NCI-H146 (cell line): ENCODE measurements at regions not wholly inside any gene's neighbourhood (a gene's known extent, or its start where the extent isn't known, plus 50 kb on each side); places are given as distances from the start of the nearest gene placed in this dataset.

Experiments
- DNase-seq: peaks from one replicate; lab custom pipeline; 2025; lab: John Stamatoyannopoulos, UW

DNA sequence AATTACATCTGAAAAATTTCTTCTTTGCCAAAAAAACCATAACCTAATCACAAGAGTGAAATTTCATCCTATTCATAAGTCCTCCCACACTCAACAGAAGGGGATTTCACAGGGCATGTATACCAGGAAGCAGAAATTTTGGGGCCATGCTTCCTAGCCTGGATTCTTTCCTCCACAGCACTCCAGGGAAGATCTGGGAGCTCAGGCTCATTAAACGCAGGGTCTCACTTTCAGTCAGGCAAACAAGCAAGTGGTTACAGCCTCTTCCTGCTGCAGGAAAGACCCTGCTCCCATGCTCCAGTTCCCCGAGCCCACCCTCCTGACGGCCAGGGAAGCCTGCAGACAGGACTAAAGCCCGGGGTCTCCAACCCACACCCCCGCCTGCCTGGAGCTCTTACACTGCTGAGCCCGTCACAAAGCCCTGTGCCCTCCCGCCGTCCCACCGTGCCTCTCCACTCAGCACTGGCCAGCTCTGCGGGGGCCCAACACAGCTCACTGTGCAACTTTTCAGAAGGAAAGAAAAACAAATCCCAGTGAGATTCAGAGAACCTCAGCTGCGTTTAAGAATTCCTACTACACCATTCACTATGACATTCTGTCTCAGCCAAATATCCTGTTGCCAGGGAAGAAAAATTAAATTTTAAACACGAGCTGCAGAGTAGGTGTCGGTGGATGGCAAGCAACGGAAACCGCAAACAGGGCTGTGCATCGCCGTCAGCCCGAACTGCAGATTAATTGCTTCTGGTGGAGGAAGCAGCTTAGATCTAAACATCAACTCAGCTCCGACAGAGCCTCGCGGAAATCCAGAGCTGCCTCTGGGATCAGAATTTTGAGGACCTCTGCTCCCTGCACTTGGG, 106.7 kb upstream of the SFSWAP start:
- no peak for DNase-seq

DNA sequence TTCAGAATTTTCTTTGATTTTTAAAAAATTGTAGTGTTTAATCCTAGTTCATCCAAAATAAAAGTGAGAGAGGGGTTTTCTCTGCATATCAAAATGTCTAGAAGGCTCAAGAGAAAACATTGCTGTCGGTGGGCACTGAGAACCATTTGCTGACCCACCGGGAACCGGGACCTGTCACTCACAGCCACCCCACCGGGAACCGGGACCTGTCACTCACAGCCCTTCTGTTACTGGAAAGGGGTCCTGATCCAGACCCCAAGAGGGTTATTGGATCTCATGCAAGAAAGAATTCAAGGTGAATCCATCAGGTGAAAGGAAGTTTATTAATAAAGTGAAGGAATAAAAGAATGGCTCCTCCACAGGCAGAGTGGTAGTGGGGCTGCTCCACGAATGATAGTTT, 106.0 kb upstream of the SFSWAP start:
- no peak for DNase-seq

DNA sequence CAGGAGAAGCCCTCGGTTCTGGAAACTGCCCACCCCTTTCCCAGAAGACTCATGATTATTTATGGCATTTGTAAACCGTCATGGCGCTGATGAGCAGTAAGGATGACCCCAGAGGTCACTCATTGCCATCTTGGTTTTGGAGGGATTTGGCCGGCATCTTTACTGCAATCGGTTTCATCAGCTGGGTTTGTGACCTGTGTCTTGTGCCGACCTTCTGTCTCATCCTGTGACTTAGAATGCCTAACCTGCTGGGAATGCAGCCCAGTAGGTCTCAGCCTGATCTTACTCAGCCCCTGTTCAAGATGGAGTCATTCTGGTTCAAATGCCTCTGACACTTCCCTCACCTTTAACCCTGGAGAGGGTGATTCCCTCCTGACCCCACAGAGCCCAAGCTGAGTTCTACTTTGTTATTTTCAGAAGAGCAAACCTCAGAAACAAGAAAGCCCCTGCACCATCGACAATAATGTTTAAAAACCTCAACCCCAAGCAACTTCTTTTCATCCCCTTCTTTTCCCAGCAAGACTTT, 105.5 kb upstream of the SFSWAP start:
- DNase-seq = no peak

DNA sequence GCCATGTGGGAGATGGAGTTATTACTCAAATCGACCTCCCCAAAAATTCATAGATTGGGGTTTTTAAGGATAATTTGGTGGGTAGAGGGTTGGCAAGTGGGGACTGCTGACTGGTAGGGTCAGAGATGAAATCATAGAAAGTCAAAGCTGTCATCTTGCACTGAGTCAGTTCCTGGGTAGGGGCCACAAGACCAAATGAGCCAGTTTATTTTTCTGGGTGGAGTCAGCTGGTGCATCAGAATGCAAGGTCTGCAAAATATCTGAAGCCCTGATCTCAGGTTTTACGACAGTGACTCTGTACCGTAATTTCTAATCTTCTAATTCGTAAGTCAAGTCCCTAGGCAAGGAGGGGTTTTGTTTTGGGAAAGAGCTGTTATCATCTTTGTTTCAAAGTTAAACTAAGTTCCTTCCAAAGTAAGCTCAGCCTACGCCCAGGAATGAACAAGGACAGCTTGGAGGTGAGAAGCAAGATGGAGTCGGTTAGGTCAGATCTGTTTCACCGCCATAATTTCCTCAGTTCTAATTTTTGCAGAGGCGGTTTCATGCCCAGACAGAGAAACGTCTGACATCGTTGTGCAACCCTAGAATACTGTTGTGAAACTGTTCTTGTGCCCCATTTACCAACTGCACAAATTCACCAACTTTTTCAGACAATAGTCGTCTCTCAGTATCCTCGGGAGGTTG, 104.5 kb upstream of the SFSWAP start:
- DNase-seq = no peak

DNA sequence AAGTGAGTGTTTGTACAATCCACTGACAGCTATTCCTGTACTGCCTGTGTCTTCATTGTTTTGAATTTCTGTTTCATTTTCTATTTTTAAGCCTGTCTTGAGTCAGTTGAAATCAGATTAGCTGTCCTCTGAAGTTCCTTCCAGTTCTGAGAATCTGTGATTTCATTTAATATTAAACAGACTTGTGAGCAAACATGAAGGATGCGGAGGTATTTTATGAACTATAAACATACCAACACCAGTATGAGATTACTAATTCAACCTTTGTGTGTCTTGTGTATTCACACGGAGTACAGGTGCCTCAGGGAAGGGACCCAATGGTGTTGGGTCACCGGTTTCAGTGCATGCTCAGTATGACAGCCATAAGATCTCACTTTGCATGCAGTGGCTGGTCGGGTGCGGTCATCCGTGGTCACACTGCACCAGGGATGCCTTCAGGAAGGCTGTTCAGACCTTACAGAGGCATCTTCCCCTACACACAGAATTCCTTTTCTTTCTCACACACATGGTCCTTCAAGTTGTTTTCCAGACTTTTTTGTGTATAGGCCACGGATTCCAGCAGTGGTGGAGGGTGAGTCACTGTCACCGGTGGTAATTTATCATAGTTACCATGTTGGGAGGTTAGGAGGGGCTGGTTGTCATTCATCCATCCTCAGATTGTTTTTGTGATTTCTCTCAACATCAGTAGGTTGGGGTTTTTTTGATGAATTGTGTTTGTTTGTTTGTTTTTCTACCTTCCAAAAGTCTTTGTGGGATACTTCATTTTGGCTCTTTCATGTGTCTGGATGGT, 103.0 kb upstream of the SFSWAP start:
- DNase-seq = no peak

DNA sequence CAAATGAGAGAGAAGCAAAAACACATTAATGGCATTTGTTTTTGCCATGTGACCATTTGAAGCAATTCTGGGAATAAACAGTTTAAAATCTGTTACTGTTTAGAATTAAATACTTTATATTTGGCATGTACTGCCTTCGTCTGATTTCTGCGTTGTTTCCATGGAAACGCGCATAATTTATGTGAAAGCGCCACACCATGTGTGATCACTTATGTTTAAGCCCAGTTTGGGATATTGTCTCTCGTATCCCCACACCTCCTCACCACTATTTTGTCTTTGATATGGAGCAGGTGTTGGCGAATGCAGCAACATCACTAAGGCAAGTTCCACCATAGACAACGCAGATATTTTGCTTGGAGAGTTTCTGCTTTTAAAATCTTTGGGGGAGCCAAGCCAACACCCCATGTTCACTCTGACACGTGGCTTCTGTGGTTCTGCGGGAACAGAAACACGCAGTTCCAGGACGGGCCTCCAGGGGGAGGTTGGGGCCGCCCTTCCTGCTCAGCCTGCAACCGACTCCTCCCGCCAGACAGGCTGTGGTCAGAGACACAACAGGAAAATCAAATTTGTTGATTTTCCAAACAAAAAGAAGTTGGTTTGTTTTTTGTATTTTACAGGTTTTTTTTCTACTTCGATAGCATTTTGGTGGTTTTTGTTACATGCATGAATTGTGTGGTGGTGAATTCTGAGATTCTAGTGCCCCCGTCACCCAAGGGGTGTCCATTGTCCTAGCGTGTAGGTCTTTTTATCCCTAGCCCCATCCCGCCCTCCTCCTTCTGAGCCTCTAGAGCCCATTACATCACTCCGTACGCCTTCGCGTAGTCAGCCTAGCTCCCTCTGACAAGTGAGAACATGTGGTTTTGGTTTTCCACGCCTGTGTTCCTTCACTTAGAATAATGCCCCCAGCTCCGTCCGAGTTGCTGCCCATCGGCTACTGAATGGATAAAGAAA, 101.9 kb upstream of the SFSWAP start:
- peak; percentile 32 for DNase-seq

DNA sequence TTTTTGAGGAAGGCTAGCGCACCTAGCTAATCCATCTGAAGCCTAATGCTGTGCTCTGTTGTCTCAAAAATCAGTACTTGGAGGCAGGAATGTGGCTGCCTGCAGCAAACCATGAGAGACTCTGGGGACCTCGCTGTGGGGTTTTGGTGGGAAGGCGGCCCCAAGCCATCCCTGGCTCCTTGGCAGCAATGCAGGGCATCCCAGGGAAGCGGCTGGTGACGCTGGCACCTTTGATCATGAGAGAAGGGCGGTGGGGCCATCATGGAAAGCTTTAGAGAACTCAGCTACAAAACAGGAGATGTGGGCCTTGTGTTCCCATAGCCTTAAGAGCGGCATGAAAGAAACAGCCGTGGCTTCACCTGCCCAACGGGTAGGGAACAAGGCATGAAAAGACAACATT, 101.1 kb upstream of the SFSWAP start:
- DNase-seq = no peak

DNA sequence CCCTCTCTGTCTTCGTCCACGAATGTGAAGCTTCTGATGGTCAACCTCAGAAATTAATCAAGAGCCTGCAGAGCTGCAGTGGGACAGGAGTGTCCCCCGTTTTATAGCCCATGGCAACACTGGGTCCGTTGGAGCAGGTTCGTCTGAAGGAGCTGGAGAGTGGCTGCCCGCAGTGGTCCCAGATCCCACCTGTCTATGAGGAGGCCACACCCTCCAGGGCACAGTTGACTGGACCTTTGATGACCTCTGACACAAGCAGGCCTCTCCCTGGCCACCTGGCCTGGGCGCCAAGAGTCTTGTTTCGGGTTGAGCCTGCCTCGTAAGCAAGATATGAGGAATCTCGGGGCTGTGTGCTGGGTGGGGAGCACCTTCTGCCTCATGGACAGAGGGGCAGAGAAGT, 100.7 kb upstream of the SFSWAP start:
- DNase-seq = no peak

DNA sequence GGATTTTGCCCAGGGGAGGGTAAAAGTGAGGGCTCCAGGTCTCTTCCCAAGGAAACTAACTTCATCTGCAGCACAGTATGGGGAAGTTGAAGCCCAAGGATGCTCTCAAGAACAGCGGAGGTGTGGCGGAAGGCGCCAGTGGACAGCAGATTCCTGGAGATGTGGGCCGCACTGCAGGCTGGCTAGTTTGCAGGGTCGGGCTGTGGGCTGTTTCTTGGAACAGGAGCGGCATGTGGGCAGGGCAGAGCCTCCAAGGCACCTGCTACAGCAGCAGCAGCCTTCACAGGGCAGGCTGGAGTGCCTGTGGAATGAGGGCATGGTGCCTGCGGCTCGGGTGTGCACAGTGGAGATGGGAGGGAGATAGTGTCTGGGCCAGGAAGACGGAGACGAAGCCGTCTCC, 100.0 kb upstream of the SFSWAP start:
- DNase-seq = no peak

DNA sequence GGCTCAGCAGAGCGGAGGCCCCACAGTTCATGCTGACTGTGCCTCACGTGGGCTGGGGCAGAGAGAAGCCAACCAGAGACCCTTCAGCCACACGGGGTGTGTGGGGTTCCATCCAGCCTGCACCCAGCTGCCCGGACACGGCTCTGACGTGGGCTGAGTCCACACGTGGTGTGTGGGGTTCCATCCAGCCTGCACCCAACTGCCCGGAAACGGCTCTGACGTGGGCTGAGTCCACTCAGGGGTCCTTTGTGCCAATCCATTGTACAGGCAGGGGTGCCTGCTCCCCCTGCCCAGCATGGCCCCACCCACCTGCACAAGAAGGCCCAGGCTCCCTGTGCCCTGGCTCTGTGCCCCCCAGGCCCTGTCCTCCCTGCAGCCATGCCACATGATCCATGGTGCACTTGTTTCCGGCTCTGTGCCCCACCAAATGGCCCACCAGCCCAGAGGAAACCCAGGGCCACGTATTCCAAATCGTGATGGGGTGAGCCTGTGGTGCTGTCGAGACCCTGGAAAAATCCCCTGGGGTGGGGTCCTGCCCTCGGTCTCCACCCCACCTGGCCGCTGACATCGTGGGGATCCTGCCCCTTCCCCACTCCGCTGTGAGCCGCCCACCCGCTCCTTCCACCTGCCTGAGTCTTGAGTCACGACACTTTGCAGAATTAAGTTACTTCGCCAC, 99.3 kb upstream of the SFSWAP start:
- DNase-seq = no peak

DNA sequence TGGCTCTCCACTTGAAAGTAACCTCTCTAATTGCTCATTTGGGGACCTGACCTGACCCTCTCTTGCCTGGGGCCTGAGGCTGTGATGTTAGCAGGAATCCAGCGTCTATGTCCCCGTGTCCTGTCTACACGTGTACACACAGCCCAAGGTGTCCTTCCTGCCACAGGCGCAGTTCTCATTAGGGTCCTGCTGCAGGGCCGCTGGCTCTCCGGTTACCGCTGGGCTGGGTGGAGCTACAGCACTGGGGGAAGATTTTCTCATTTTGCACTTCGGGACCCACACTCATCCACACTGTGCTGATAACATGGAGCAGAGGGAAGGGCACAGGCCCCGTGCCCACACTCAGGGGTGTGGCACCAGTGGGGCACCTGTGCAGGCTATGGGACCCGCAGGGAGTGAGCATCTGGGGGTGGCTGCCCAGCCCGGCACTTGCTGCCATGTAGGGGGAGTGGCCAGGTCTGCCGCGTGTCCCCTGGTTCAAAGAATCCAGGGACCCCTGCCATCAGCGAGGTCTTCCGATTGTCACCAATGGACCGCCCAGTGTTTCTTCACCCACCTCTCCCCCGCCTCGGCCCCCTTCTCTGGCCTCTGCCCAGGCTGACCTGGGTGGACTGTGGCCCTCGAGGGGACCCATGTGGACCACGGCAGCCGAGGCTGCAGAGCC, 98.7 kb upstream of the SFSWAP start:
- no peak for DNase-seq

DNA sequence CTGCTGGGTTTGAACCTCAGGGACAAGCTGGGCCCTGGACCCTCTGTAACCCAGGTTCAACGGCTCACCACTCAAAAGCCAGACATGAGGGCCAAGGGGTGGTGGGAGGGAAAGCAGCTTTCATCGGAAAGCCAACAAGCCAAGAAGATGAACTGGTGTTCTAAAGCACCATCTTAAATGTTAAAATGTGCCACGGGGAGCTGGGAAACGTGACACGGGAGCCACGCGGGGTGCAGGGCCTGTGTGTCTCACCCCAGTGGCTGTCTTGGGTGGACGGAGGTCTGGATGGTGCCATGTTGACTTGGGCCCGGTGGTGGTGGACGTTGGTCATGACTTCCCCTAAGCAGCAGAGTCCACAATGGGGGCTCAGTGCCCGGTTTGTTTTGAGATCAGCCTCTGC, 97.7 kb upstream of the SFSWAP start:
- DNase-seq = no peak

DNA sequence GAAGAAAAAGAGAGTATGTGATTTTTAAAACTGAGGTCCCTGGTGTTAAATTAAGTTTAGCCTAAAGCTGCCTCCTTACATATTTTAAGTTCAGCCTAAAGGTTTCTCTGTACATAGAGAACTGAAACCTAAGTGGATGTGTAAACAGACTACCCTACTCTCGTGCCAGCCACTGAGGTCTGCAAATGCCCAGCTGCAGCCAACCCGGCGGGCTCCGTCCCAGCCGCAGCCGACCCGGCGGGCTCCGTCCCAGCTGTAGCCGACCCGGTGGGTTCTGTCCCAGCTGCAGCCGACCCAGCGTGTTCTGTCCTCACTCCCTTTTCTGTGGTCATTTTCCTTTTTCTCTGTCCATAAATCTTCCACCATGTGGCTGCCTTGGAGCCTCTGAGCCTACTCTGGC, 97.2 kb upstream of the SFSWAP start:
- no peak for DNase-seq

DNA sequence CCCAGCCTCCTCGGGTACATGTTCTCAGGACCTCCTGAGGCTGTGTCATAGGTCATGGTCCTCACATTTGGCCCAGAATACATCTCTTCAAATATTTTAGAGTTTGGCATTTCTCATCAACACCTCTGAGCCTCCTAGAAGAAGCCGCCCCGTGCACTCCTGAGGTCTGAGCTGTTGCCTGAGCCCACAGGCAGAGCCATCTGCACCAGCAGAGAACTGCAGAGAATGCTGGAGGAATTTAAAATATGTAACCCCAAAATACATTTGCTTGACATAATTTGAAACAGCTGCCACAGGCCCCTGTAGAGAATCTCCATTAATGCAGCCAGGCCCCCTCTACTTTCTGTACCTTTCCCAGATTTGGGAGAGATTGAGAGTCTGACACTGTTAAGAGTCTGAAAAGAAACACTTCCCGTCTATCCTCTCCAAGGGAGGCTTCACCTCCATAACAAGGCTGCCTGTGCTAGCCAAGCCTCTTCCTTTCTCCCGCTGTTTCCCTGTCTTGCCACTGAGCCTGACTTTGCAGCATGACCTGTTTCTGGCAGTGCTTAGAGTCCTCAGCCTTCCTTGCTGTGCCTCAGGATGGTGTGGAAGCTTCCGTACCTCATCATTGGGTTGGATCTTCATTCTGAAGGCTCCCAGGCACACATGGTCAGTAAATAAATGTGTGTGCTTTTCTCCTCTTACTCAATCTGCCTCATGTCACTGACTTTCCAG, 95.4 kb upstream of the SFSWAP start:
- DNase-seq = no peak

DNA sequence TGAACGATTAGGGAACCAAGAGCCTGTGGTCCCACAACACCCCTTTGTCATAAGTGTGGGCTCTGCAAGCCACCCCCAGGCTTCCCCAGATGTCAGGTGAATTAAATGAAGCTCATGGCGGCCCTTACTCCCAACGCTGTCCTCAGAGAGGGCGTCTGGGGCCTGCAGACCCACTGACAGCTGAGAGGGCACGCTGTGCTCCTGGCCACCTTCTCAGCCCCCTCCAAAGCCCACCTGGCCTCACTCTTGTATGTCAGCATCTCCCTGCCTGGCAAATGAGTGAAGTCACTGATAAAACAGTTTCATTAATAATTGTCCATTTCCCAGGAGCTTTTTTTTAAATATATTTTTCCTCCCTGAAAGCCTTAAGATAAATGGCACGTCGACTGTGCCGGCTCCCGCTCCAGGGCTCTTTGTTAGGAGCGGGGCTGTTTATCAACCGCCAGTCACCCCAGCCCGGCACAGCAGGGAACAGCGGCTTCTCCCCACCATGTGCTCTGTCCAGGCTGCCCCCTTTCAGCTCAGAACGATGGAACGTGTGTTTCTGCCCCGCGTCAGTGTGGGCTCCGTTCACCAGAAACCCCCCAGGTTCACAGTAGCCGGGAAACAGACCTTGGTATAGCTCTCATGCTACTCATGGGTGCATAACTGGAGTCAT, 94.7 kb upstream of the SFSWAP start:
- DNase-seq = no peak

DNA sequence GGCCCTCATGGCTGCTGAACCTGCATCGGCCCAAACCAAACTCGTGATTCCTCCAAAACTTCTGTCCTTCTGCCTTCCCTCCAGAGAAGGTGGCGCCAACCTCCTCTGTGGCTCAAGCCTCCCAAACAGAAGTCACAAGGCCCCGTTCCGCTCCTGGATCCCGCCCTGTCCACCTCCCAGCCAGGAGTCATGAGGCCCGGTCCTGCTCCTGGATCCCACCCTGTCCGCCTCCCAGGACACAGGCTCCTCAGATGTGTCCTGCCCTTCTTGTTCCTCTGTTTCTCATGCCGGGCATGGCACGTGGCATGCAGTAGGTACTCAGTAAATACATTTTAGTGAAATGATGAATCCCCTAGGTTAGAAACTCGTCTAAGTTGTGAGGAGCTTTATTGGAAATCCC, 94.2 kb upstream of the SFSWAP start:
- DNase-seq = no peak

DNA sequence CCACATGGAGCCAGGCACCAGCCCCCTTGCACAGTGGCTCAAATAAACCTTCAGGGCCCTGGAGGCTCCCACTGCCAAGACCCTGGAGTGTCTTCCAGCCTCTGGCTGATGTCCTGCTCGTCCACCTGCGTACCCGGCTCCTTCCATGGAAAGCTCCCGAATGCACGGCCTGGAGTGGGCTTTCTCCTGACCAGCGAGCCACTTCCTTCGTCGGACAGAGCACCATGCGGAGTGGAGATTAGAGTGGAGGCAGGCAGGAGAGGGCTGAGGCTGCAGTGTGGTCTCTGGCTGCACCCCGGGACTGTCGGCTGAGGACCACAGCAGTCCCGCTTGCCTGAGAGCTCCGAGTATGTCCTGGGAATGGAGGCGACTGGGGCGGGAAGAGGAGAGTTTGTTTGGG, 93.7 kb upstream of the SFSWAP start:
- DNase-seq = no peak

DNA sequence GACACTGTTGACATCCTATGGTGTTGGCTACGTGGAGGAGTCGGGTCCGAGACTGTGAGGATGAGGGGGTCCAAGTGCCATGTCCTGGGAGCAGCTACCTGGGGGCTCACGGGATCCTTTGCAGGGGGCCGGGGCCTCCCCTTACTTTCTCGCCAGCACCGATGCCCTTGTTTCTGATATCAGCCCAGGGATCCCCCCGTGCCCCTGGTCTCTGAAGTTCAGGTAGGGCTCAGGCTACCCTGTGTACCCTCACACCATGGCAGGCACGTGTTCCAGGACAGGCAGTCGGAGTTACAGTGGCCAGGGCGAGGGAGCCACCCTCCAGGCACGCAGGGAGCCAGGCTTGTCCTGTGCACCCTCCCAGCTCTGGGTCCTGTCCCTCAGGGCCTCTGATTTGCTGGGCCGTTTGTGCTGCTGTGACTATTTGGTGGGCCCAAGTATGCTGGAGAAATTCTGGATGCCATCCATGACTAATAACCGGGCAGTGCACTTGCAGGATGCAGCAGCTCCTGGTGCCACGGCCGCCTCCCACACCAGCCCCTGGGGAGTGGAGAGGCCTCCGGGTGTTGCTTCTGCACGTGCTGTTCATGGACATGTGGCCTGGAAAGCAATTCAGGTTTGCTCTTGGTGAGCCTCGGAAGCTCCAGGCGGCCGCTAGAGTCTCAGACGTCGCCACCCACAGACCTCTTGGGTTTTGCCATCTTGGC, 93.1 kb upstream of the SFSWAP start:
- no peak for DNase-seq

DNA sequence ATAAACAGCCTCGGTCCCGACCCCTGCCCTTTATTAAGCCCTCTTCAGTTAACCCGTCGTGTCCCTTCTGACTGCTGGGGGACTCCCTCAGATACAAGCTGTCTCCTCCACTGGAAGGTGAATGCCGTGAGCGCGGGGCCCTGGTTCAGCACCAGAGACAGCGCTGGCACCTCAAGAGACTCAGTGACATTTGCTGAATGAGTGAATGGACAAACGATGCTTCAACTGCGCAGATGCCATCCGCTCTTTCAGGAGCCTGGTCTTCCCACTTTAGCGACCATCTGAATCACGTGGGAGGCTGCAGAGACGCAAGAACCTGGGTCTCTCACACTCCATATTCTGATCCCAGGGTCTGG, 92.6 kb upstream of the SFSWAP start:
- DNase-seq = no peak
